ENCODE measurements at regions not wholly inside any gene's neighbourhood (a gene's known extent, or its start where the extent isn't known, plus 50 kb on each side); places are given as distances from the start of the nearest gene placed in this dataset.
"Not testable (repeated sequence)": the region's sequence is repeated elsewhere in the genome, so short reads cannot be mapped to it uniquely, and the experiment has no call there.

- POLR2A ChIA-PET; DNase-seq; H3K27ac Mint-ChIP-seq; H3K36me3 Mint-ChIP-seq; CTCF ChIA-PET; H3K4me1 Mint-ChIP-seq (ENCODE audit: low read depth); intact Hi-C loops (cut with micrococcal nuclease); H3K9me3 Mint-ChIP-seq; H3K4me3 Mint-ChIP-seq: not testable (repeated sequence)
- H3K27me3 Mint-ChIP-seq, result peaks cover 11% of the 10 kb centered on the region
Observed at GRCh38 chr20:56710577-56710976, 81.5 kb downstream of the TFAP2C start.

DNA sequence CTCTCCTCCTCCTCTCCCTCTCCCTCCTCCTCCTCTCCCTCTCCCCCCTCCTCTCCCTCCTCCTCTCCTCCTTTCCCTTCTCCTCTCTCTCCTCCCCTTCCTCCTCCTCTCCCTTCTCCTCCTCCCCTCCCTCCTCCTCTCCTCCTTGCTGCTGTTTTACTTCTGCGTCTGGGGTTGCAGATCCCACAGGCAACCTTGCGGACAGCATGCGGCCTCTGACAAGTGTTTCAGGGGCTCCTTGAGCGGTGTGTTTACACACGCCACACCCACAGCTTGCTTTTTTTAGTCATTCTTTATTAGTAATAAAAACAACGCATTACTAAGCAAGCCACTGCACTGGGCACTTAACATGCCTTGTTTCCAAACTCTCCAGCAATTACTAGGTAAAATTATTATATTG is 81.9 kb downstream of the TFAP2C start:
- H3K36me3 Mint-ChIP-seq, result no peaks in the 10 kb centered on the region
- no peak for DNase-seq
- intact Hi-C loops (cut with micrococcal nuclease), result no loop called here
- no peak overlapping the region for H3K27ac Mint-ChIP-seq
- H3K27me3 Mint-ChIP-seq, result peaks cover 11% of the 10 kb centered on the region
- H3K9me3 Mint-ChIP-seq, result no peaks in the 10 kb centered on the region
- ChIA-PET POLR2A (no interaction called here), CTCF (no interaction called here)
- no peak overlapping the region for H3K4me3 Mint-ChIP-seq
- H3K4me1 Mint-ChIP-seq (ENCODE audit: low read depth), result no peaks in the 10 kb centered on the region

DNA sequence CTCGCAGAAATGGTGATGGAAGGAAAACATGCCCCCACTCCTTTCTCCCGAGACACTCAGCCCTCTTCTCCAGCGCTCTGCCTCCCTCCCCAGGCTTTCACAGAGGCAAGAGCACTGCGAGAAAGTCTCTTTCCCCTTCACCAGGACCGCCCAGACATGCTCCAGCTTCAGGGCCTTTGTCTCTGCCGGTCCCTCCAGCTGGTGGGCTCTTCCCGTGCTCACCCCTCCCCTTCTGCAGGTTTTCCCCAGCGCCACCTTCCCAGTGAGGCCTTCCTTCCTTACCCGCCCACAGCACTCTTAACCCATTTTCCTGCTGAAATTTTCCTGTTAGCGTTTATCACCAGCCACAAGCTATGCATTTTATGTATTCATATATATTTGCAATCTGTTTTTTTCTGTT is 86.2 kb downstream of the TFAP2C start:
- Mint-ChIP-seq H3K4me3 (no peak overlapping the region), H3K27me3 (peaks cover 10% of the 10 kb centered on the region), H3K9me3 (no peaks in the 10 kb centered on the region), H3K36me3 (no peaks in the 10 kb centered on the region), H3K4me1 (ENCODE audit: low read depth) (no peaks in the 10 kb centered on the region), H3K27ac (no peak overlapping the region)
- ChIA-PET CTCF (no interaction called here), POLR2A (no interaction called here)
- intact Hi-C loops (cut with micrococcal nuclease), result no loop called here
- DNase-seq, result no peak

DNA sequence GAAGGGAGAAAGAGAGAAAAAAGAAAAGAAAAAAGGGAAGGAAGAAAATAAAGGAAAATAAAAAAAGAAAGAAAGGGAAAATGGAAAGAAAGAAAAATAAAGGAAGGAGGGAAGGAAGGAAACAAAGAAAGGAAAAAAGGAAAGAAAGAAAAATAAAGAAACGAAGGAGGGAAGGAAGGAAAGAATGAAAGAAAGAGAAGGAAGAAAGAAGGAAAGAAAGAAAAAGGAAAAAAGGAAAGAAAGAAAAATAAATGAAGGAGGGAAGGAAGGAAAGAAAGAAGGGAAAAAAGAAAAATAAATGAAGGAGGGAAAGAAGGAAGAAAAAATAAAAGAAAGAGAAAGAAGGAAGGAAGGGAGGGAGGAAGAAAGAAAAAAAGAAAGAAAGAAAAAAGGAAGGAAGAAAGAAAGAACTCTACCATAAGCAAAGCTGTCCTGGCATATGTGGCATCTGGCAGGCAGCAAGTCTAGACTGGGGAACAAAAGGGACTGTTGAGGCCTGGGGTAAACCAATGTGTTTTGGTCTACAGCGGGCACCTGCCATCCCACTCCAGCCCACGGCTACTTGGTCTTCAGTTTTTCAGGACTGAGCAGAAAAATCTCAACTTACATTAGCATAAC is 86.9 kb downstream of the TFAP2C start:
- no peaks in the 10 kb centered on the region for H3K36me3 Mint-ChIP-seq
- no peaks in the 10 kb centered on the region for H3K9me3 Mint-ChIP-seq
- intact Hi-C loops (cut with micrococcal nuclease), result no loop called here
- POLR2A ChIA-PET, result no interaction called here
- CTCF ChIA-PET, result no interaction called here
- no peaks in the 10 kb centered on the region for H3K4me1 Mint-ChIP-seq (ENCODE audit: low read depth)
- H3K27ac Mint-ChIP-seq, result no peak overlapping the region
- H3K27me3 Mint-ChIP-seq, result peaks cover 10% of the 10 kb centered on the region
- no peak overlapping the region for H3K4me3 Mint-ChIP-seq
- DNase-seq, result no peak

DNA sequence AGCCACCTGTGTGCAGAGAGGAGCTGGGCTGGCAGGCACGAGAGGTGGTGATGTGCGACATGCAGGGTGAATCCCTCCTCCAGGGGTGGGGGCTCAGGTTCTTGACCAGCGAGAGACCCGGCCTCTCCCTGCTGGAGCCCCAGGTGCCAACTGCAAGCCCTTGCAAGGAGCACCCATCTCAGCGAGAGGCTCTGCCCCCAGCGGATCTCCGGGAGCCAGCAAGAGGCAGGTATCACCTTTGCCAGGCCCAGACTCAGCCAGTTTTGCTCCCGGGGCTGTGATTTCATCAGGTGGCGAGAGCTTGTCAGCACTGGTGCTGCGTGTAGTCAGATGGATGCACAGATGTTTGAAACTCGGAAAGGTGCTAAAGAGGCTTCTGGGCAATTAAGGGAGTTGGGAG is 87.7 kb downstream of the TFAP2C start:
- no peaks in the 10 kb centered on the region for H3K4me1 Mint-ChIP-seq (ENCODE audit: low read depth)
- H3K9me3 Mint-ChIP-seq, result no peaks in the 10 kb centered on the region
- H3K36me3 Mint-ChIP-seq, result no peaks in the 10 kb centered on the region
- intact Hi-C loops (cut with micrococcal nuclease), result no loop called here
- H3K4me3 Mint-ChIP-seq, result no peak overlapping the region
- H3K27ac Mint-ChIP-seq, result no peak overlapping the region
- POLR2A ChIA-PET, result no interaction called here
- CTCF ChIA-PET, result no interaction called here
- DNase-seq, result no peak
- peaks cover 7% of the 10 kb centered on the region for H3K27me3 Mint-ChIP-seq

GRCh38 chr20:56718816-56719215 is 89.7 kb downstream of the TFAP2C start:
- Mint-ChIP-seq H3K4me3 (no peak overlapping the region), H3K36me3 (no peaks in the 10 kb centered on the region), H3K4me1 (ENCODE audit: low read depth) (no peaks in the 10 kb centered on the region), H3K27me3 (peaks cover 6% of the 10 kb centered on the region), H3K9me3 (no peaks in the 10 kb centered on the region), H3K27ac (no peak overlapping the region)
- ChIA-PET CTCF (no interaction called here), POLR2A (no interaction called here)
- no peak for DNase-seq
- intact Hi-C loops (cut with micrococcal nuclease), result no loop called here

- Mint-ChIP-seq H3K27me3 (peaks cover 3% of the 10 kb centered on the region), H3K4me1 (ENCODE audit: low read depth) (no peaks in the 10 kb centered on the region), H3K36me3 (no peaks in the 10 kb centered on the region), H3K4me3 (no peak overlapping the region), H3K9me3 (no peaks in the 10 kb centered on the region), H3K27ac (no peak overlapping the region)
- no peak for DNase-seq
- intact Hi-C loops (cut with micrococcal nuclease), result no loop called here
- POLR2A ChIA-PET, result no interaction called here
- CTCF ChIA-PET, result no interaction called here
Observed at GRCh38 chr20:56720620-56721213, 91.6 kb downstream of the TFAP2C start.

DNA sequence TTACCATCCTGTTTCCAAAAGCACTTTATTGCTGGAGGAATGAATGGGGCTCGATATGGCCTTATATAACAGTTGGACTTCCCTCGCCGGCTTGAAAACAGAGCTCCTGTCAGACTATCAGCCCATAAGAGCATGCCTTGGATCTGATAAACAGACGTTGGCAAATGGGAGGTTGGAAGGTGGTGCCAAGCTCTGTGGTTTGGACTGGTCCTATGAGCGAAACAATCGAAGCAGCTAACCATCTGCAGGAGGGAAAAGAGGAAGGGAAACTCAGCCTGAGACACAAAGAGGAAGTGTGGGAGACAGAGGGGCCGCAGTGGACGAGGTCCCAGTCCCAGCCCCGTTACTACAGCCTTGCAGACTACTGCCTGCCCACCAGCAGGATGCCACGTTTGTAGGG is 92.9 kb downstream of the TFAP2C start:
- Mint-ChIP-seq H3K9me3 (no peaks in the 10 kb centered on the region), H3K4me1 (ENCODE audit: low read depth) (no peaks in the 10 kb centered on the region), H3K27me3 (peaks cover 3% of the 10 kb centered on the region), H3K36me3 (no peaks in the 10 kb centered on the region), H3K4me3 (no peak overlapping the region), H3K27ac (no peak overlapping the region)
- POLR2A ChIA-PET, result no interaction called here
- CTCF ChIA-PET, result no interaction called here
- DNase-seq, result no peak
- intact Hi-C loops (cut with micrococcal nuclease), result no loop called here

DNA sequence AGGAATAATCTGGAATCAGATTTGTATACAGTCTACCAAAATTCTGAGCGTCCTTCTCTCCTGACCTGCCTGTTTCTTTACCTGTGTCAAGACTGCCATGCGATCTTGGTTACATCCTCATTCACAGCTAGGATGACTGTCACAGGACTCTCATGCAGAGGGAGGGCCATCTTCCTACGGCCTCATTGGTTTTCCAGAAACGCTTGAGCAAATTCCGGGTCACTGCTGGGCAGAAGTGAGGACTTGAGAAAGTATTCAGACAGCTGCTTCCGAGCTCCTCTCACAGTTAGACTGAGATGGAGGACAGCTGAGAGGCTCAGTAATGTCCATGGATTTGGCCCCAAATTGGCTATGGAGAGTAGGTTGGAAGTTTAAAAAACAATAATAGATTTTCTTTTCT is 94.2 kb downstream of the TFAP2C start:
- no peak overlapping the region for H3K27ac Mint-ChIP-seq
- ChIA-PET CTCF (no interaction called here), POLR2A (no interaction called here)
- H3K4me1 Mint-ChIP-seq (ENCODE audit: low read depth), result no peaks in the 10 kb centered on the region
- H3K36me3 Mint-ChIP-seq, result no peaks in the 10 kb centered on the region
- intact Hi-C loops (cut with micrococcal nuclease), result no loop called here
- DNase-seq, result no peak
- peaks cover 3% of the 10 kb centered on the region for H3K27me3 Mint-ChIP-seq
- H3K4me3 Mint-ChIP-seq, result no peak overlapping the region
- no peaks in the 10 kb centered on the region for H3K9me3 Mint-ChIP-seq

DNA sequence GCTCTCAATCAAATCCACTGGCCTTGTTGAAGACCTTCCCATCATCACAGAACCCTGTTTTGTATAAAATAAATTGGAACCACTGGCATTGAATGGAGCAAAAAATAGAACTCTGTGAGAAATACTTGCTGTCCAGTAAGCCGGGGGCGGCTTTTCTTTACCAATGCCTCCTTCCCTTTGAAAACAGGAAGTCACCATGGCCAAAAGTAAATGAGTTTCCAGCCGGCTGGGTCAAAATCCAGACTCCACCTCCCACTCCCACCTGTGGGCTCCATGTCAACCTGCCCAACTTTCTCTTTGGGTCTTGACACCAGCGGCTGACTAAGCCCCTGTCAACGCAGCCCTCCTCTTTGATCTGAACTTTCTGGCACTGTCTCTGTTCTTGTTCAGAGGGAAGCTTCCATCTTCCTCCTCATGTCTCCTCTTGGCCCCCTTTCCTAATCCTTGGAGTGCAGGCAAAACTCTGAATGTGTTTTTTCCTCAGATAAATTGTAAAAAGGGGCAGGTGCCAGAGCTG is 95.2 kb downstream of the TFAP2C start:
- no peak for DNase-seq
- intact Hi-C loops (cut with micrococcal nuclease), result no loop called here
- no peak overlapping the region for H3K4me3 Mint-ChIP-seq
- no peaks in the 10 kb centered on the region for H3K4me1 Mint-ChIP-seq (ENCODE audit: low read depth)
- ChIA-PET CTCF (no interaction called here), POLR2A (no interaction called here)
- H3K27me3 Mint-ChIP-seq, result peaks cover 3% of the 10 kb centered on the region
- no peaks in the 10 kb centered on the region for H3K9me3 Mint-ChIP-seq
- no peaks in the 10 kb centered on the region for H3K36me3 Mint-ChIP-seq
- H3K27ac Mint-ChIP-seq, result no peak overlapping the region

DNA sequence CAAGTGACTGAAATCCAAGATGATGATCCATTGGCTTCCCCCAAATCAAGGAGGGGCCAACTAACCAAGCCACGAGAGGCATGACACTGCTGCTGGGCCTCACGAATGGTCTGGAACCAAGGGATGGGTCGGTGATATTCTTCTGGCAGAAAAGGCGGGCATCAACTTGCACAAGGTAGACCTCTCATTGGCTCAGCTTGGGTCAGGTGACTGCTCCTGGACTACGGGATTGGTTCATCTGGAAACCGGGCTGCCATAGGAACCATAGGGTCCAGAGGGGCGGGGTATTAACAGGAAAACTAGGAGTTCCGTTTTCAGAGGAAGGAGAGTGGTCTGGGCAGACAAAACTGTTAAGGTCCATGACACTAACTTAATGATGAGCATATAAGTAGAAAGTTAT is 100.9 kb downstream of the TFAP2C start:
- CTCF ChIA-PET, result no interaction called here

GRCh38 chr20:56730996-56731395 is 101.9 kb downstream of the TFAP2C start:
- H3K36me3 Mint-ChIP-seq, result no peaks in the 10 kb centered on the region
- CTCF ChIA-PET, result no interaction called here
- POLR2A ChIA-PET, result no interaction called here
- no peak overlapping the region for H3K27ac Mint-ChIP-seq
- no peaks in the 10 kb centered on the region for H3K9me3 Mint-ChIP-seq
- H3K4me1 Mint-ChIP-seq (ENCODE audit: low read depth), result no peaks in the 10 kb centered on the region
- H3K27me3 Mint-ChIP-seq, result peaks cover 7% of the 10 kb centered on the region
- no peak overlapping the region for H3K4me3 Mint-ChIP-seq
- intact Hi-C loops (cut with micrococcal nuclease), result no loop called here
- DNase-seq, result no peak

More for the DNA sequence above, 100.9 kb downstream of the TFAP2C start:
- Mint-ChIP-seq H3K27me3 (peaks cover 4% of the 10 kb centered on the region), H3K27ac (no peak overlapping the region), H3K4me1 (ENCODE audit: low read depth) (no peaks in the 10 kb centered on the region), H3K9me3 (no peaks in the 10 kb centered on the region), H3K36me3 (no peaks in the 10 kb centered on the region), H3K4me3 (no peak overlapping the region)
- DNase-seq, result no peak
- POLR2A ChIA-PET, result no interaction called here
- intact Hi-C loops (cut with micrococcal nuclease), result no loop called here

DNA sequence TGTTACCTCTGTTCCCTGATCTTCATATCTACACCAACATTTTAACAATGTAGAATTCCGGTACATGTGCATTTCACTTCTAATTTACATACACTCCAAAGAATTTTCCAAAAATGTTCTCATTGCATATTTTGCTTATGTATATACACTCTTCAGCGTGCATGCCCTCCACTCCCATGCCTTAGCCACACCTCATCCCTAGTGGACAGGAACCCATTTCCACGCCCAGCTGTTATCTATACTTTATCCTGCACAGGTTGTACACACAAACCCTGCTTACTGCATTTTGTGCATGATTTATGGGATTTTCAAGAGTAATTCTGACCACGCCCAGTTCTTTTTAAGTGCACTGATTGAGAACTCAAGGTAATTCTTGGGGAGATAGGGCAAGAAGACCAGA is 102.4 kb downstream of the TFAP2C start:
- POLR2A ChIA-PET, result no interaction called here

More for the DNA sequence above, 102.4 kb downstream of the TFAP2C start:
- CTCF ChIA-PET, result no interaction called here
- Mint-ChIP-seq H3K27me3 (peaks cover 11% of the 10 kb centered on the region), H3K4me1 (ENCODE audit: low read depth) (no peaks in the 10 kb centered on the region), H3K4me3 (no peak overlapping the region), H3K9me3 (no peaks in the 10 kb centered on the region), H3K36me3 (no peaks in the 10 kb centered on the region), H3K27ac (no peak overlapping the region)
- no peak for DNase-seq
- intact Hi-C loops (cut with micrococcal nuclease), result no loop called here

Data from activated CD4-positive, alpha-beta memory T cell treated with anti-CD3 and anti-CD28 coated beads for 36 hours (primary cell).